SIG-M5 treated with dmso at 0.1 percent for 504 hours (cell line): ENCODE measurements at regions not wholly inside any gene's neighbourhood (a gene's known extent, or its start where the extent isn't known, plus 50 kb on each side); places are given as distances from the start of the nearest gene placed in this dataset.
"Not testable (repeated sequence)": the region's sequence is repeated elsewhere in the genome, so short reads cannot be mapped to it uniquely, and the experiment has no call there.

Experiments
- DNase-seq: peaks from one replicate; lab custom pipeline; 2025; ENCODE audit not compliant: unreplicated experiment; lab: John Stamatoyannopoulos, UW

DNA sequence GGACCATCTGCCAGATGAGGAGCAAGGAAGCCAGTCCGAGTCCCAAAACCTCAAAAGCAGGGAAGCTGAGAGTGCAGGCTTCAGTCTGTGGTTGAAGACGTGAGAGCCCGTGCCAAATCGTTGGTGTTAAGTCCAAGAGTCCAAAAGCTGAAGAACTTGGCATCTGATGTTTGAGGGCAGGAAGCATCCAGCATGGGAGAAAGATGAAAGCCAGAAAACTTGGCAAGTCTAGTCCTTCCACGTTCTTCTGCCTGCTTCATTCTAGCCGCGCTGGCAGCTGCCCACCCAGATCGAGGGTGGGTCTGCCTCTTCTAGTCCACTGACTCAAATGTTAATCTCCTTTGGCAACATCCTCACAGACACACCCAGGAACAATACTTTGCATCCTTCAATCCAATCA is 293.8 kb downstream of the RDH14 start:
- DNase-seq, result not testable (repeated sequence)

DNA sequence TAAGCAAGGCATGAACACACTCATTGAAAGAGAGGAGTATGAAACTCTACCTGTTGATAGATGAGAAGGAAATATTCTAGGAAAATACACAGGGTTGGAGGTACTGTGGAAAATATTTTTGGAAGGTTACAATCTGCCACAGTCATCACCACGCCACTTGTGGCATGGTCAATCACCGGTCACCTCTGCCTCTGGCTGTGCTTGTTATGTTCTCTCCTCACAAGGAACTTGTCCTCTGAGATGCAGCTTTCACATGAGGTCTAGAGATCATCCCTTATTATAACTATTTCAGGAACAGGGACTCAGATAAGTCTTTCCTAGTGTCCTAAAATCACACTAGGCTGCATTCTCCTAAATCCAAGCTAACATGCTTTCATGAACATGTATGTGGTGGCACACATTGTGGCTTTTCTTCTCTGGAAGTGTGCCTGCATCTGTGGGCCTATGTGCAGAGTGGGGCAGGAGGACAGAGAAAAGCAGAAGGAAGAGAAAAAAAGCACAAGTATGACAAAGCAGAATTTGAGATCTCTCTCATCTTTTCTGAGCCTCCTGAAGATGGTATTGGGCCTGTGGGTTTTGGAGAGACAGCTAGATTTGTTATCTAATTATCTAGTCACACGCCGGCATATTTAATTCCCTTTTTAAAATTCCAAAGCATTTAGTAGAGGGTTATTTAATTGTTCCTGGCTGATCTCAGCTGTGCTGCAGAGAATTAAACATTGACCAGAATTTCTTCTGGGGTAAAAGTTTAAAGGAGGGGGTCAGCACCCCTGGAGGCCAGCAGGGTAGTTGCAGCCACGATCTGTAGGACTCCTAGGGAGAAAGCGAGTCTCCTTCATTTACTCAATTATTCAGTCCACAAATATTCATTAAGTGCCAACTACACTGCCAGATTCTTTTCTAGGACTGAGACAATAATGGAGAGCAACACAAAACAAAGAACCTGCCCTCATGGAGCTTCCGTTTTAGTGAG is 294.6 kb downstream of the RDH14 start:
- DNase-seq, result no peak

DNA sequence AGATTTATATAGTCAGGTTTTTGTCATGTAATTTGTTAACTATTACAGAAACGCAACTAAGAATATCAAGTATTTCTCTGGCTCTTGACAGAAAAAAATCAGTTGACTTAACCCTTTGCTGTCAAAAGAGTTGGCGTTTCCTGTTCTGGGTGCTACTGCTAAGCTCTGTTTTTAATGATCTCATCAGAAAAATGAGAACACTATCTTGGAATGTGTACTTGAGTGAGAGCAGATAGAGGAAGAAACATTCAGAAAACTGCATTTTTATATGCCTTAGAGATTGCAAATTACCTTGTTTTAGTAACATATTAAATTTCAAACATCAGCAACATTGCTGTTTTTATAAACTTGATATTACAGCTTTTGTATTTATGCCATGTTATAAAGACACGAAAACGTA is 297.9 kb downstream of the RDH14 start:
- DNase-seq, result no peak

DNA sequence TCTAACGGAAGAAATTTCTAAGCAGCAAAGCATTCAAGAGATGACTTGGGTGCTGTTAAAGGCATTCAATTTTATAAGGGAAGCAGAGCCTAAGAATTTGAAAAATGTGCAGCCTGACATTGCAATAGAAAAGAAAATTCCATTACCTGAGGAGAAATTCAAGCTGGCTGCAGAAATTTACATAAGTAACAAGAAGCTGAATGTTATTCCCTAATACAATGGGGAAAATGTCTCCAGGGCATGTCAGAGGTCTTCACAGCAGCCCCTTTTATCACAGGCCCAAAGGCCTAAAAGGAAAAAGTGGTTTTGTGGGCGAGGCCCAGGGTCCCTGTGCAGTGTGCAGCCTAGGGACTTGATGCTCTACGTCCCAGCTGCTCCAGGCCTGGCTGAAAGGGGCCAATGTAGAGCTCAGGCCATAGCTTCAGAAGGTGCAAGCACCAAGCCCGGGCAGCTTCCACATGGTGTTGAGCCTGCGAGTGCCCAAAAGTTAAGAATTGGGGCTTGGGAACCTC is 306.7 kb downstream of the RDH14 start:
- no peak for DNase-seq

DNA sequence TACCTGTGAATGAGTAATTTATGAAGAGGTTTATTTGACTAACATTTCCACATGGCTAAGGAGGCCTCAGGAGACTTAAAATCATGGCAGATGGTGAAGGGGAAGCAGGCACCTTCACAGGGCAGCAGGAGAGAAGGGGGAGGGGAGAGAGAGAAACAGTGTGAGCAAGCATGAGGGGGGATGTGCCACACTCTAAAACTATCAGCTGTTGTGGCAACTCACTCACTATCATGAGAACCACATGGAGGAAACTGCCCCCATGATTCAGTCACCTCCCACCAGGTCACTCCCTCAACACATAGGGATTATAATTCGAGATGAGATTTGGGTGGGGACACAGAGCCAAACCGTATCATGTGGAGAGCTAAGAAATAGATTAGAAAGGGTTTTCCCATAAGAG is 309.0 kb downstream of the RDH14 start:
- no peak for DNase-seq

DNA sequence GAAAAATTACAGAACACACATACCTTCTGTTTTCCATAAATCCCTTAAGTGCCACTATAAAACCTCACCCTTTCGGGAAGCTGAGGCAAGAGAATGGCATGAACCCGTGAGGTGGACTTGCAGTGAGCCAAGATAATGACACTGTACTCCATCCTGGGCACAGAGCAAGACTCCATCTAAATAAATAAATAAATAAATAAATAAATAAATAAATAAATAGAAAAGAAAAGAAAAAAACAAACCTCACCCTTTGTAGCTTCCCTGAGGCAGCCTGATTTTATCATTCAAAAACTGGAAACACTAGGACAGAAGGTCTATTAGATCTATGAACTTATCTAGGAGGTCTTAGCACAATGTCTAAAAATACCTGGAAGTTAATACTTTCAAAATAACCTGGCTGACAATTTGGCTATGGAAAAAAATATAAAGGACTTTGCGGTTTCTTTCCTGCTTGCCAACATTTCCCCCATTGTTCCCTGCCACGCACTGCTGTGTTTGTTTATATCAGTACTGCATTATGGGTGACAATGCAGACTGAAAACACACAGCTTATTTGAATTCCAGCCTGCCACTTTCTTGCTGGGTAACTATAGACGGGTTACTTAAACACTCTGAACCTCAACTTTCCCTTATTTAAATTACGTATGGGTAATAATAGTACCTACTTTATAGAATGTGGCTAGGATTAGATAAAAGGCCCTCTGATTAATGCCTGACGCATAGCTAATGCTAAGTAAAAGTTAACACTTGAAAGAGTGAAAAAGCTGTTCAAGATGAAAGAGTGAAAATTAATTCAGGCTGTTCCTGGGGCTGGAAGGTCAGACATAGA is 313.0 kb downstream of the RDH14 start:
- DNase-seq, result no peak

DNA sequence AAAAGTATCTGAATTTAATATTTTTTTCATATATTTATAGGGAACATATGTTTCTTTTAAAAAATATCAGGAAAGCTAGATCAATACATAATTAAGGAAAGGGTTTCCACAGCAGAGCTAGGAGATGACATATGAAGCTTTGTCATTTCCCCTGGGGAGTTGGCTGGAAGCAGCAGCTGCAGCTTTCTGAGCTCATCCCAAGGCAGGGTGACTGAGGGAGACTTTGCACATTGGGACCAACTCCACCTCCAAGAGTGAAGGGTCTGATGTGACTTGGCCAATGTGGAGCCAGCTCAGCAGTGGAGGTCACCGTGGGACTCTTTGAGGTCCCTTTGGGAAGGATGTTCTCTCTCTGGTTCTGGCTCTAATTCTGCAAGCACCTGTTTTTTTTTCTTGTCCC is 315.1 kb downstream of the RDH14 start:
- DNase-seq, result no peak

DNA sequence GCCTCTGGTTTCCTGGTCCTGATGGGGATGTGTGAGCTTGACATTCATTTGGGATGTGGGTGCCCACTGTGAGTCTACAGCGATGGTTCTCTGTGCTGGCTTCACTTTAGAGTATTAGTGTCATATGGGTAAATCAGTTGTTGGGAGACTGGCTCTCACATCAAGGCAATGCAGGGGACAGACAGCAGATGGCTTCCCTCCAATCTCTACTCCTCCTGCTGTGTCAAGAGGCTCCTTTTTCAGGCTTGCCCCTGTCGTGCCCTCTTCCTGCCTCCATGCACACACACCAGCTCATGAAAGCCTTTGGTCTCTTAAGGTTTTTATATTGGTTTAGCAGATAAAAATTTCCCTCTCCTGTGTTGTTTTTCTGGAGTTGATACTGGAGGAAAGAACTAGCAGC is 315.6 kb downstream of the RDH14 start:
- DNase-seq, result no peak

DNA sequence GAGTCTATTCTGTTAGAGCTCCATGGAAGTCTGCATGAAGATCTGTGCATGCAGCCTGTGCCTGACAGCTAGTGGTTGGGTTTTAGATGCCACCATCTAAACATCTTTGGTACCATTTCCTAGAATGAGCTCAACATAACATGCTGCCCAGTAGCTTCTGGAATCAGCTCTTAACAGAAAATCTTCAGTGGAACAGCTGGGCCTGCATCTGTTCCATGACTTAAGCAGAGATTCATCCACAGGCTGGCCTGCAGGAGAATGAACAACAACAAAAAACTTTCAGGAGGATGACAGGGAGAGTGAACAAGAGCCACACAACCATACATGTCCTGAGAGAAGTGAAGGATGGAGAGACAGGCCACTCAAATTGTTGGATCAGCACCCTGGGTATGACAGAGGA is 316.6 kb downstream of the RDH14 start:
- no peak for DNase-seq

DNA sequence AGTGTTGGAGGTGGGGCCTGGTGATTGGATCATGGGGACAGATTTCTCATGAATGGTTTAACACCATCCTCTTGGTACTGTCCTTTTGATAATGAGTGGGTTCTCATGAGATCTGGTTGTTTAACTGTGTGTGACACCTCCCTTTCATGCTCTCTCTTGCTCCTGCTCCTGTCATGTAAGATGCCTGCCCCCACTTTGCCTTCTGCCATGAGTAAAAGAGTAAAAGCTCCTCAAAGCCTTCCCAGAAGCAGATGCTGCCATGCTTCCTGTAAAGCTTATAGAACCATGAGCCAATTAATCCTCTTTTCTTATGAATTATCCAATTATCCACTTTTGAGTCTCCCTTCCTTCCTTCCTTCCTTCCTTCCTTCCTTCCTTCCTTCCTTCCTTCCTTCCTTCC is 317.7 kb downstream of the RDH14 start:
- DNase-seq, result no peak

DNA sequence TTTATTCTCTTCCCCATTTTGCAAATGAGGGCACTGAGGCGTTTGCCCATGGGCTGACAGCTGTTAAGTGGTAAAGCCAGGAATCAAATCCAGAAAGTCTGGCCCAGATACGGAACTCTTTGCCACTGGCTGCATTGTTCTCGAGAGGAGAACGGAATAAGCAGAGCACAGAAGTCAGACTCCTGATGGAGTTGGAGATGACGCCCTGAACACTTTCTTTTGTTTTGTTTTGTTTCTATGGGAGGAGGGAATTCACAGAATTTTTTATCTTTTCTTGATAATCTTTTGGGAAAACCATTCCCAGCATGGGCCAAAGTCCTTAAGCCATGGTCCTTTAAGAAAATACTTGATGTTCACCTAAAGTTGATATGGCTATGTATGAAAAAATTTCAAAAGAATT is 322.2 kb downstream of the RDH14 start:
- DNase-seq, result no peak

DNA sequence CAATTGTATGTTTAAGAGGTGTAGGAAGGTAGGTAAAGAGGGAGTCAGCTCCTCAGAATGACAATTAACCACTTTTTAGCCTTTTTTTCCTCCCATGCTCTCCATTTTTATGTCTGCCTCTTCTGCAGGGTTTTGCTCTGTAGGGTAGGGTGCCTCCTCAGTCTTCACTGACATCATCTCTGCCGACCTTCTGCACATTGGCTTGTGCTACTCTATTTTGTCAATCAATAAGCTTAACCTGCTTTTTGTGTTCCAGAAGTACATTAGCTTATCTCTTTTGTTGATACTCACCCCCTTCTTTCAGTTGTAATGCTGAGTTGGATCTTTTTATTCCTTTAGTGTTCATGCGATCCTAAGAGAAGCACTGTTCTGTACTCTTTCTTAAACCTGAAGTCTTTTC is 323.2 kb downstream of the RDH14 start:
- DNase-seq, result no peak

DNA sequence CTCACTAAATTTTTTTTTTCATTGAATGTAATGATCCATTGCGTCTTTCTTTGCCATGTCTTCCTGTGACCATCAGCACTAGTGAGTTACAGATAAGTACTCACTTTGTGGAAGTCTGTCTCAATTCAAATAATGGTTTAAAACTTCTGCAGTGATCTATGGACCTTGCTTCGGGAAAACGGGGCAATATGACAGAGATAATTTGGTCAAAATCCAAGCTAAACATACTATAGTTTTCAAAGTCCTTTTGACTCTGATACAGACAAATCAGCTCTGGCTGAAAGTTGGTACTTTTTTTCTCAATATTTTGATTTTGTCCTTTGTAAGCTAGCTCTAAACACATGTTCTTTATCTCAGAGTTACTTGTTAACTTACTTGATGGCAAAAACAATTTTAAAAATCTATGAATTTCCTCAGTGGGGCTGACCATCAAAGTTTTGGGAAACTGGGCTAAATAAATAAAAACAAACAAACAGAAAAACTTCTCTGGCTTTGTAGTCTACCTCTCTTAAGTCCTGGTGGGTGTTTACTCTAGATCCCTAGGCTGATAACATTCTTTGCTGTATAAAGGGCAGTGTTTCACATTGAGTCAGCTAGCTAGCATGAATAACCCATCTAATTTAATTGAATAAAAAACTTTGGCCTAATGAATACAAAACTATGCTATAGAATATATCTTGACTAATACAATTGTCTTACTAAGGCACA is 327.6 kb downstream of the RDH14 start:
- no peak for DNase-seq

DNA sequence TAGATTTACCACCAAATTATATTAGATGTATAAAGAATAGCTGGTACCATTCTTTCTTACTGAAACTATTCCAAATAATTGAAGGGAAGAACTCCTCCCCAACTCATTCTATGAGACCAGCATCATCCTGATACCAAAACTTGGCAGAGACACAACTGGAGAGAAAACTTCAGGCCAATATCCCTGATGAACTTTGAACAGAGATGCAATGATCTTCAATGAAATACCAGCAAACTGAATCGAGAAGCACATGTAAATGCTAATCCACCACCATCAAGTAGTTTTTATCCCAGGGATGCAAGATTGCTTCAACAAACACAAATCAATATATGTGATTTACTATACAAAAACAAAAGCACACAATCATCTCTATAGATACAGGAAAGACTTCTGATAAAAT is 329.8 kb downstream of the RDH14 start:
- DNase-seq, result no peak

DNA sequence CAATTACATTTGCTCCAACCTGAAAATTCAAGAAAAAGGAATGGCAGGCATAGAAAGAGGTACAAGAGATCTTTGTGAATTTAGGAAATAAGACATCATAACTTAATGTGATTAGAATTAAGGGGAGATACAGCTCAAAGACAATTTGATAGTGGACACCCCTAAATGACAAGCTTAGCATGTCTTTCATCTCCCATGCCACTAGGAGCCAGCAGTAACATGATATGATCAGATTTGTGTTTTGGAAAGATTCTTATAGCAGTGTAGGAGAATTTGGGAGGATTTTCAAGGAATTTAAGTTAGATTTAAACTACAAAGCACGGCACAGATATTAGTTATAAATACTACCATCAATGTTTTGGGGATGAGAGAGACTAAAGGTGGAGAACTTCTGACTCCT is 340.8 kb downstream of the RDH14 start:
- no peak for DNase-seq

DNA sequence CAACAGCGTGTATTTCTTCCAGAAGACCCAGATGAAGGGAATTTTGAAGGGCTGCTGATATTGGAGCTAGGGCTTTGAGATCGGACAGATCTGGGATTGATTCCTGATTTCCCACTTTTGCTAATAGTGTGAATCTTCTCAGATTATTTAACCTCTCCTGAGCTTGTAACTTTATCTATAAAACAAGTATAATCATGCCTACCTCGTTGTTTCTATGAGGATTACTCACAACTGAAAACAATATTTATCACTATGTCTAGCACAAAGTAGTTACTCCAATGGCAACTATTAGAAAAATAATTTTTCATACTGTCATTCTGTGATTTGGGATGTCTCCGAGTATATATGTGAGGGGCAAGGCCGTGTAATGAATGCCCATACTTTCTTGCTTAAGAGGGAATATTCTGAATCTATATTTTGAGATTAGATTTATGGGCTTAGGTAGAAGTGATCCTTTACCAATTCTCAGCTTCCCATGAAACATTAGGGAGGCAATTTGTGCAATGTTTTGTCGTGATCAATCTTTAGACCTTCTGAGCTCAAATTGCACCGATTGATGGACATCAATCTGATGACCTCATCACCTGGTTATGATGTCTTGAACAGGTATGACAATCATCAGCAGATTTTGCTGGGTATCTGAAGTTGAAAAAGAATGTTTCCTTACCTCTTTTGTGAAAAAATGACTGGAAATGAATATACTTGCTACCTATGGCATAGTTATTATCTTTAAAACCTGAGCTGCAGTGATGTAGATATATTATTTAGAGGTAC is 339.9 kb downstream of the KCNS3 start:
- no peak for DNase-seq

DNA sequence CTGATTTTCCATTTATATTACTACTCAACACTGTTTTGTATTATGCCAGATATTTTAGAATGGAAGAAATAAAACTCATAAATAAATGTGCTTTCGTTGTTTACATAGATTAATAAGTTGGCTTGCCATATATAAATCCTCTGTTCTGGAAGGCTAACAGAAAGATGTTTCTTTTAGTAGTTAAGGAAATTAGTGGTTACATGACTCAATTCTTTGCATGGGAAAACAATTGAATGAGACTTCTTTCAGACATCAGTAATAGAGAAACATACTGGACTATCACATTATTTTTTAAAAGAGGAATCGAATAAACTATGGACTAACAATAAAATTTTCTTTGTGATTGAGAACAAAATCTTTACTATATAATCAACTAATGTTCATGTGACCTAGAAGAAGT is 336.5 kb downstream of the KCNS3 start:
- DNase-seq, result no peak

DNA sequence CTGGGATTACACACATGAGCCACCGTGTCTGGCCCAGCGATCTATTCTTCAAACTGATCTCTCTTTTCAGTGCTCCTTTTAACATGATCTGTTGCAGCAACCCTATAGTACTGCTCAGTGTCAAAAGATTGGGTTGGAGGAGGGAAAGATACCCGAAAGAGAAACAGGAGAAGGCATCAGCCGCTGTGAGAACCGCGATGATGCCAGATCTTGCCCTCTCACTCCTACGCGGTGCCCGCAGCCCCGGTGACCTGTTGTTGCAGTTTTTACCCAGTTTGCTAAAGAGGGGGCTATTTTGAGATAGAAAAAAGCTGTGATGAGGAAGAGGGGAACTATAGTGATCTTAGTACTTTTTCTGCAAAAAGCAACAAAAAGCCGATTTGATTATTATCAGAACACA is 335.5 kb downstream of the KCNS3 start:
- no peak for DNase-seq

DNA sequence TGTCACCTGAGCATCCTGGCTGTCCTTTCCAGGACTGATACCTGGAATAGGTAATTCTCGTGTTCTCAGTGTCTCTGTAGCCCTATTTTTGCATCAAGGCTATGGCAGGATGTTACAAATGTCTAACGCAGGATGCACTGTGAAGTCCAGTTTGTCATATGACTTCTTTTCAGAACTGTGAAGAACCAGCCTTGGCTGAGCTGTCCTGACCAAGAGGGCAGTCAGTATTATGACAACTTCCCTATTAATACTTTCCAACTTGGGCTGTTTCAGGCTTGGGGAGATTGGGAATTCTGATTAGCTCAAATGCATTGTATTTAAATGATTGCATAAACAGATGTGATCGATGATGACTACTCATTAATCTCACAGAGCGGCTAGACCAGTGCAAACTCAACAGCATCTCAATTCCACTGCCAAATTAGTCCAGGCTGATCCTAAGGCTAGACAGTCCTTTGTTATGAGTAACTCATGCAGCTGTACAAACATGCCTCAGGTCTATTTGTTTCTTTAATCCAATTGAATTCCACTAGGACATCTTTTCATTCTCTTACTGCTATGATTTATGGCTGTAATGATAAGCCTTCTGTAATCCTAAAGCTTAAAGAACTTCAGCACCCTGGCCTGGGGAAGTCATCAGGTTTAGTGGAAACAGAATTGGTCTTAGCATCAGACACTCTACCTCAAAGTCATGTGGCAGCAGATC is 331.6 kb downstream of the KCNS3 start:
- peak; percentile 16 for DNase-seq

DNA sequence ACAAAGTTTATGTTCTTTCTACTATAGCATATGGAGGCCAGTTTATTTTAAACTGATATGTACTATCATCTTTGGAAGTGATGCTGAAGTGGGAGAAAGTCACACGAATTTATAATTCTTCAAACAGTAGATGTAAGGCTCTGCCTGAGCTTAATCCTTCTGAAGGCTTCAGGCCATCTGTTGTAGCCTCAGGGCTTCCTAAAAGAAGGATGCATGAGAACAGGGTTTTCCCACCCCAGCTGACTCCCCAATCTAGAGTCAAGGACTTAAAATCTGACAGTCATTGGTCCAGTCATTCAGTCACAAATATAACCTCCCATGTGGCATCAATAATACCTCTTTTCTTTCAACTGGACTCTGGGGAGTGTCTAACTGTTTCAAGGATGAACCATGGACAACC is 330.5 kb downstream of the KCNS3 start:
- DNase-seq, result no peak
